ENCODE measurements at regions not wholly inside any gene's neighbourhood (a gene's known extent, or its start where the extent isn't known, plus 50 kb on each side); places are given as distances from the start of the nearest gene placed in this dataset.

GRCh38 chr14:71240866-71241520 is 333.7 kb downstream of the PCNX1 start:
- no peak for TF ChIP-seq POLR2A (IDR thresholded peaks at IDR 0.05)
- no peak for TF ChIP-seq CTCF (IDR thresholded peaks at IDR 0.05)

Data from lower leg skin (tissue), 3 donors.